Naive thymus-derived CD8-positive, alpha-beta T cell (primary cell): ENCODE measurements at regions not wholly inside any gene's neighbourhood (a gene's known extent, or its start where the extent isn't known, plus 50 kb on each side); places are given as distances from the start of the nearest gene placed in this dataset.

Experiments
- ATAC-seq, 2 donors: fragments of 150-1000 bp; cut with Tn5 transposase in 1 of 2; sonication (Bioruptor Pico), chemical (Tn5 transposase) in 1 of 2; 1 replicate in 1 of 2; 2 replicates in 1 of 2; pipeline ENCODE4 v1.10.0; 2021; ENCODE audit warnings: mild to moderate bottlenecking in 2 of 2, moderate library complexity in 2 of 2
- POLR2A ChIA-PET: fragments of 350-600 bp; sonication (Branson Sonifier 250); formaldehyde crosslinking; loops from one replicate; lab custom pipeline; 2021; ENCODE audit warnings: antibody characterized with exemption; lab: Charles Lee
- DNase-seq, 10 donors: peaks; one replicate each; pipeline versions ENCODE4 v3.0.0 to v3.0.0-alpha.2; 2020 to 2022
- H3K27ac Mint-ChIP-seq, 10 donors: one replicate each; pipeline ENCODE4 v1.8.0; 2020 to 2022; ENCODE audit warnings: mild to moderate bottlenecking in 10 of 10, mixed read lengths in 10 of 10, moderate library complexity in 4 of 10, inconsistent platforms in 1 of 10
- H3K27me3 Mint-ChIP-seq, 5 donors: one replicate each; pipeline ENCODE4 v1.8.0; 2021 to 2022; ENCODE audit warnings: mixed read lengths in 5 of 5
- H3K36me3 Mint-ChIP-seq, 3 donors: one replicate each; pipeline ENCODE4 v1.8.0; 2020 to 2022; ENCODE audit warnings: mixed read lengths in 3 of 3, mild to moderate bottlenecking in 2 of 3, inconsistent platforms in 1 of 3
- H3K4me1 Mint-ChIP-seq, 4 donors: one replicate each; pipeline ENCODE4 v1.8.0; 2021 to 2022; ENCODE audit warnings: mixed read lengths in 4 of 4
- H3K4me3 Mint-ChIP-seq, 10 donors: one replicate each; pipeline ENCODE4 v1.8.0; 2020 to 2022; ENCODE audit warnings: mild to moderate bottlenecking in 10 of 10, mixed read lengths in 10 of 10, moderate library complexity in 6 of 10, inconsistent platforms in 1 of 10
- H3K9me3 Mint-ChIP-seq, 9 donors: one replicate each; pipeline ENCODE4 v1.8.0; 2020 to 2022; ENCODE audit warnings: mixed read lengths in 9 of 9, mild to moderate bottlenecking in 3 of 9, inconsistent platforms in 1 of 9, moderate library complexity in 1 of 9

GRCh38 chr12:38016602-38017001 lies 300.0 kb upstream of the ALG10B start:
- H3K27ac Mint-ChIP-seq, result no peak overlapping the region
- no peaks in the 10 kb centered on the region for H3K27me3 Mint-ChIP-seq
- H3K4me1 Mint-ChIP-seq, result no peaks in the 10 kb centered on the region
- POLR2A ChIA-PET, result no interaction called here
- DNase-seq (no peak), ATAC-seq (no peak)
- H3K9me3 Mint-ChIP-seq, result peaks cover 0 to 65% (median 21%) of the 10 kb centered on the region in 9 donors
- H3K4me3 Mint-ChIP-seq, result no peak overlapping the region
- H3K36me3 Mint-ChIP-seq, result peaks cover 0 to 4% (median 2%) of the 10 kb centered on the region in 3 donors

DNA sequence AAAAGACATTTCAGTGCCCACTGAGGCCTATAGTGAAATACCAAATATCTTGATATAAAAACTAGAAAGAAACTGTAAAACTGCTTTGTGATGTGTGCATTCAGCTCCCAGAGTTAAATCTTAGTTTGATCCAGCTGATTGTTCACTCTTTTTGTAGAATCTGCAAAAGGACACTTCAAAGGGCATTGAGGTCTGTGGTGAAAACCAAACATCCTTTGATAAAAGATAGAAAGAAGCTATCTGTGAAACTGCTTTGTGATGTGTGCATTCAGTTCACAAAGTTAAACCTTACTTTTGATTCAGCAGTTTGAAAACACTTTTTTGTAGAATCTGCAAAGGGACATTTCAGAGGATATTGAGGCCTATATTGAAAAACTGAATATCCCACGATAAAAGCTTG lies 290.7 kb upstream of the ALG10B start:
- no peaks in the 10 kb centered on the region for H3K4me1 Mint-ChIP-seq
- H3K9me3 Mint-ChIP-seq, result peaks cover 0 to 87% (median 14%) of the 10 kb centered on the region in 9 donors
- H3K27ac Mint-ChIP-seq, result no peak overlapping the region
- H3K4me3 Mint-ChIP-seq, result no peak overlapping the region
- ATAC-seq, result no peak
- DNase-seq, result no peak
- no peaks in the 10 kb centered on the region for H3K27me3 Mint-ChIP-seq
- peaks cover 0 to 9% (median 5%) of the 10 kb centered on the region in 3 donors for H3K36me3 Mint-ChIP-seq
- POLR2A ChIA-PET, result no interaction called here

GRCh38 chr12:38053113-38053512 lies 263.5 kb upstream of the ALG10B start:
- H3K27ac Mint-ChIP-seq, result no peak overlapping the region
- DNase-seq (no peak), ATAC-seq (no peak)
- POLR2A ChIA-PET, result no interaction called here
- peaks cover 0 to 7% (median 0%) of the 10 kb centered on the region in 5 donors for H3K27me3 Mint-ChIP-seq
- H3K4me3 Mint-ChIP-seq, result no peak overlapping the region
- peaks cover 0 to 5% (median 0%) of the 10 kb centered on the region in 4 donors for H3K4me1 Mint-ChIP-seq
- H3K36me3 Mint-ChIP-seq, result peaks cover 0 to 21% (median 2%) of the 10 kb centered on the region in 3 donors
- peaks cover 6 to 70% (median 29%) of the 10 kb centered on the region in 9 donors for H3K9me3 Mint-ChIP-seq

DNA sequence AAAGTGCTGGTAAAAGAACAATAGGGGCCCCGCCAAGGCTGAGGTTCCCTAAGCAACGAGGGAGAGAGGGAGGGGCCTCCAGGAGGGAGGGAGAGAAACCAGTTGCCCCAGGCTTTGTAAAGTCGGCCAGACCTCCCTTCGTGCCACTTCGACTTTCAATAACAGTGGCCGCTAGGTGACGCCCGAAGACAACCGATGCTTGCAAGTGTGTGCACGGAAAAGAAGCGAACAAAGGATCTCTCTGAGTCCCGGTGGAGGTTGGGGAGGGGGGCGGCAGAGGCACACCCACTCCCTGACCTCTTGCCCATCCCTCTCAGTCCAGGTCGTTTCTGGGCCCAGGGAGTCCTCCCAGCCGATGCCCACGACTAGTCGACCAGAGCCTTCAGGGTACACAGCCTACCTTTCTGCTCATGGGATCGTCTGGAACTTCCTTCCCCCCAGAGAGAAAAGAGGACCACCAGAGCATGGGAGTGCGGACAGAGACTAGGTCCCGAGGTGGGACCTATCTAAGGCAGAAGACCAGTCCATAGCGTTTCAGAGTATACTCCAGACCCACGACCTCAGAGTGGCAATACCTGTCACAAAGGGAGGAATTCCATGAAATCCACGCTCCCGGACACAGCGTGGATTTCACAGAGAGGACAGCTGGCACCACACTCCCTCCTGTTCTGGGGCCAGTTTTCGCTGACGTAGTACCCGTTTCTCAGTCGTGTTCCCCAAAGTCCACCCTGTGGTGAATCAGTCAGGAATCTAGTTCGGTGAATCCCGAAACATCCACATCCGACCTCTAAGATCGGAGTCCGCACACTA lies 262.7 kb upstream of the ALG10B start:
- H3K36me3 Mint-ChIP-seq, result peaks cover 0 to 21% (median 2%) of the 10 kb centered on the region in 3 donors
- peaks cover 0 to 5% (median 0%) of the 10 kb centered on the region in 4 donors for H3K4me1 Mint-ChIP-seq
- peaks cover 4 to 64% (median 21%) of the 10 kb centered on the region in 9 donors for H3K9me3 Mint-ChIP-seq
- POLR2A ChIA-PET, result no interaction called here
- no peak overlapping the region for H3K4me3 Mint-ChIP-seq
- peaks cover 0 to 7% (median 0%) of the 10 kb centered on the region in 5 donors for H3K27me3 Mint-ChIP-seq
- no peak for DNase-seq
- no peak for ATAC-seq
- H3K27ac Mint-ChIP-seq, result no peak overlapping the region

DNA sequence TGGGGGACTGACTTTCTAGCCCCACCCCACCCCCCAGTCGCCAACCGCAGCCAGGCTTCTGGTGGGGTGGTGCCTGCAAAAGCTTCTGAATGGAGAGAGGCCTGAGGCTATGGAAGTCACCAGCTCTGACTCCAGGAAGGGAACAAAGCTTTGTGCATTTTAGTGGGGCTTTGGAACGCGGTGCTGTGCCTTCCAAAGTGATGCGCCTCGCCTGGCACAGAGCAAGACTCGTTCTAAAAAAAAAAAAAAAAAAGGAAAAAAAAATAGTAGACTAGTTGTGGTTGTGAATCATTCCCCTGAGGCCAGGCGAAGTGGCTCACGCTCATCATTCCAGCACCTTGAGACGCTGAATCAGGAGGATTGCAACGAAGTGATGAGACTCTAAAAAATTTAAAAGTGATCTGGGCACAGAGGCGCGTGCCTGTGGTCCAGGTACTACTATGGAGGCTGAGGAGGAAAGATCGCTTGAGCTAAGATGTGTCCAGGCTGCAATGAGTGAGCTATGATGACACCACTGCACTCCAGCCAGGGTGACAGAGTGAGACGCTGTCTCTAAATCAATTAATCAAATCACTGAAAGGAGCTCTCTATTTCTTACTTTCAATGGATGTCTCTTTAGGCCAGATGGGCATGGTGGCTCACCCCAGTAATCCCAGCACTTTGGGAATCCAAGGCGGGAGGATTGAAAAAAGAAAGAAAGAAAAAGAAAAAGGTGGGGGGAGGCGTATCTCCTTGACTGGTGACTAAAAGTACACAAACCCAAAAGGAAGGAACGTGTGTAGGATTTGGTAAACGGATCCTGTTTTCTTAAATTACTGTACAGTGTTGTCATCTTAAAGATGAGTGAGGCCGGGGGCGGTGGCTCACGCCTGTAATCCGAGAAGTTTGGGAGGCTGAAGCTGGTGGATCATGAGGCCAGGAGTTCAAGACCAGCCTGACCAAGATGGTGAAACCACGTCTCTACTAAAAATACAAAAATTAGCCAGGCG lies 259.6 kb upstream of the ALG10B start:
- Mint-ChIP-seq H3K9me3 (peaks cover 3 to 70% (median 21%) of the 10 kb centered on the region in 9 donors), H3K36me3 (peaks cover 0 to 19% (median 2%) of the 10 kb centered on the region in 3 donors), H3K4me3 (no peak overlapping the region), H3K27me3 (peaks cover 0 to 6% (median 0%) of the 10 kb centered on the region in 5 donors), H3K27ac (no peak overlapping the region), H3K4me1 (peaks cover 0 to 5% (median 0%) of the 10 kb centered on the region in 4 donors)
- DNase-seq (no peak), ATAC-seq (no peak)
- POLR2A ChIA-PET, result no interaction called here

DNA sequence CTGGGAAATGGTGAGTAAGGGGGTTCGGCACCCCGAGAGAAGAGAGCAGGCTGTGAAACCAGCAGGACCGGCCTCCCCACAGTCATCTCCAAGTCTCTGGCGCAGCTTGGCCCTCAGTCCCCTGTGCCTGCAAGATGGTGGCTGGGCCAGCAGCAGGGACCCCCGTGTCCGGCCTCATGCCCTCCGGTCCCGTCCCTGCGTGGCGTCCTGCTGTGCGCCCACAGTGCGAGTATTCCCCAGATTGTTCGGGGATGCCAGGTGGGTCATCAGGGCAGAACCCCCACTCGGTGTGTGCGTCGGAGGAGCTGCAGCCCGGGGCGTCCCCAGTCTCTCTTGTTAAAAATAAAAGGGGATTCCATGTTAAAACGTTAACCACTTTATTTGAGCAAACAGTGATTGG lies 216.9 kb upstream of the ALG10B start:
- no peak overlapping the region for H3K27ac Mint-ChIP-seq
- no peak overlapping the region for H3K4me3 Mint-ChIP-seq
- no peaks in the 10 kb centered on the region for H3K4me1 Mint-ChIP-seq
- peaks cover 0 to 27% (median 10%) of the 10 kb centered on the region in 9 donors for H3K9me3 Mint-ChIP-seq
- H3K27me3 Mint-ChIP-seq, result no peaks in the 10 kb centered on the region
- POLR2A ChIA-PET, result no interaction called here
- ATAC-seq, result no peak
- H3K36me3 Mint-ChIP-seq, result no peaks in the 10 kb centered on the region
- no peak for DNase-seq

GRCh38 chr12:38101753-38102152 lies 214.8 kb upstream of the ALG10B start:
- H3K27me3 Mint-ChIP-seq, result no peaks in the 10 kb centered on the region
- peaks cover 0 to 25% (median 10%) of the 10 kb centered on the region in 9 donors for H3K9me3 Mint-ChIP-seq
- H3K4me3 Mint-ChIP-seq, result no peak overlapping the region
- POLR2A ChIA-PET, result no interaction called here
- no peaks in the 10 kb centered on the region for H3K36me3 Mint-ChIP-seq
- H3K27ac Mint-ChIP-seq, result no peak overlapping the region
- DNase-seq, result no peak
- ATAC-seq, result no peak
- no peaks in the 10 kb centered on the region for H3K4me1 Mint-ChIP-seq

GRCh38 chr12:38102197-38102596 lies 214.4 kb upstream of the ALG10B start:
- no peaks in the 10 kb centered on the region for H3K27me3 Mint-ChIP-seq
- DNase-seq (no peak), ATAC-seq (no peak)
- H3K9me3 Mint-ChIP-seq, result peaks cover 0 to 21% (median 9%) of the 10 kb centered on the region in 9 donors
- no peak overlapping the region for H3K27ac Mint-ChIP-seq
- no peaks in the 10 kb centered on the region for H3K4me1 Mint-ChIP-seq
- H3K4me3 Mint-ChIP-seq, result no peak overlapping the region
- POLR2A ChIA-PET, result no interaction called here
- H3K36me3 Mint-ChIP-seq, result no peaks in the 10 kb centered on the region

GRCh38 chr12:38110026-38110699 lies 206.4 kb upstream of the ALG10B start:
- H3K27ac Mint-ChIP-seq, result no peak overlapping the region
- ATAC-seq, result no peak
- H3K4me1 Mint-ChIP-seq, result no peaks in the 10 kb centered on the region
- DNase-seq, result no peak
- H3K9me3 Mint-ChIP-seq, result peaks cover 0 to 3% (median 0%) of the 10 kb centered on the region in 9 donors
- no peaks in the 10 kb centered on the region for H3K36me3 Mint-ChIP-seq
- POLR2A ChIA-PET, result no interaction called here
- H3K4me3 Mint-ChIP-seq, result no peak overlapping the region
- H3K27me3 Mint-ChIP-seq, result peaks cover 0 to 10% (median 1%) of the 10 kb centered on the region in 5 donors

GRCh38 chr12:38113991-38114390 lies 202.6 kb upstream of the ALG10B start:
- no peak overlapping the region for H3K4me3 Mint-ChIP-seq
- H3K9me3 Mint-ChIP-seq, result peaks cover 0 to 11% (median 4%) of the 10 kb centered on the region in 9 donors
- H3K27ac Mint-ChIP-seq, result no peak overlapping the region
- H3K27me3 Mint-ChIP-seq, result peaks cover 0 to 3% (median 2%) of the 10 kb centered on the region in 5 donors
- DNase-seq, result no peak
- POLR2A ChIA-PET, result no interaction called here
- H3K36me3 Mint-ChIP-seq, result no peaks in the 10 kb centered on the region
- no peak for ATAC-seq
- no peaks in the 10 kb centered on the region for H3K4me1 Mint-ChIP-seq

- no peak for DNase-seq
- H3K27ac Mint-ChIP-seq, result no peak overlapping the region
- POLR2A ChIA-PET, result no interaction called here
- H3K4me3 Mint-ChIP-seq, result no peak overlapping the region
- no peaks in the 10 kb centered on the region for H3K4me1 Mint-ChIP-seq
- no peaks in the 10 kb centered on the region for H3K36me3 Mint-ChIP-seq
- H3K9me3 Mint-ChIP-seq, result peaks cover 0 to 13% (median 4%) of the 10 kb centered on the region in 9 donors
- ATAC-seq, result no peak
- H3K27me3 Mint-ChIP-seq, result peaks cover 0 to 3% (median 2%) of the 10 kb centered on the region in 5 donors
Measured at GRCh38 chr12:38116968-38117367, 199.6 kb upstream of the ALG10B start.

DNA sequence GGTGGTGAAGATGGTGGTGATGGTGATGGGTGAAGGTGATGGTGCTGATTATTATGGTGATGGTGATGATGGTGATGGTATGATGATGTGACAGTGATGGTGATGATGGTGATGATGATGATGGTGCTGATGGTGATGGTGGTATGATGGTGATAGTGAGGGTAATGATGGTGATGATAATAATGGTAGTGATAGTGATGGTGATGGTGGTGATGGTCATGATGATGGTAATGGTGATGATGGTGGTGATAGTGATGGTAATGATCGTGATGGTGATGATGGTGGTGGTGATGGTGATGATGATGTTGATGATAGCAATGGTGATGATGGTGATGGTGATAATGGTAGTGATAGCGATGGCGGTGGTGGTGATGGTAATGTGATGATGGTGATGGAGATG lies 197.9 kb upstream of the ALG10B start:
- Mint-ChIP-seq H3K27ac (no peak overlapping the region), H3K36me3 (no peaks in the 10 kb centered on the region), H3K9me3 (peaks cover 0 to 16% (median 6%) of the 10 kb centered on the region in 9 donors), H3K4me3 (no peak overlapping the region), H3K27me3 (peaks cover 0 to 6% (median 3%) of the 10 kb centered on the region in 5 donors), H3K4me1 (no peaks in the 10 kb centered on the region)
- ATAC-seq (no peak), DNase-seq (no peak)
- POLR2A ChIA-PET, result no interaction called here
